ENCODE measurements at regions not wholly inside any gene's neighbourhood (a gene's known extent, or its start where the extent isn't known, plus 50 kb on each side); places are given as distances from the start of the nearest gene placed in this dataset.

GRCh38 chr10:30247704-30248103 is 101.4 kb downstream of the MTPAP start:
- TF ChIP-seq CTCF (IDR thresholded peaks at IDR 0.05) (no peak), POLR2A (IDR thresholded peaks at IDR 0.05) (no peak)

Measured in uterus (tissue), 2 donors.